ENCODE measurements at regions not wholly inside any gene's neighbourhood (a gene's known extent, or its start where the extent isn't known, plus 50 kb on each side); places are given as distances from the start of the nearest gene placed in this dataset.

DNA sequence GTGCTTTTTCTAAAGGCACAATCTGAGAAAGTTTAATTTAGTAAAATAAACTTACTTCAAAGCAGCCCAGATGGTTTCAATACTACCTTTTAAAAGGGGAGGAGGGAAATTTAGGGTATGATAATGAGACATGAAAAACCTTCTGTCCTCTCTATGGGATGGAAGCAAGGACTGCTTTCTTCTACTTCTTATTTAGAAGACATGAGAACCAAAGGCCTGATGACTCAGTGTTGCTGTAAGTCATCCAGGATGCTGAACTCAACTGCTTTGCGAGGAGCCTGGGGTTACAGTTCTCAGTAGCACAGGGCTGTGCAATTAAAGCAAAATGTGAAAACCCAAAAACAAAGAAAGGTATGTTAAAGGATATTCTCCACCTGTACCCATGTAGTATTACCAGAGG is 140.8 kb upstream of the EDNRA start:
- Histone ChIP-seq H3K14ac (ENCODE audit: insufficient read length) (no peak overlapping the region), H3K79me1 (ENCODE audit: low read depth, low read length) (no peaks in the 10 kb centered on the region), H3K9me3 (ENCODE audit: insufficient read depth in 2 of 2, low read depth in 1 of 2, low read length in 1 of 2) (no peaks in the 10 kb centered on the region), H4K91ac (replicated peaks; ENCODE audit: insufficient read length, low read length) (no peak overlapping the region), H2BK20ac (ENCODE audit: low read length) (no peak overlapping the region), H4K8ac (ENCODE audit: extremely low read depth, insufficient read depth, low read length) (no peak overlapping the region), H3K56ac (replicated peaks; ENCODE audit: insufficient read length, low read depth, low read length) (no peak overlapping the region), H2BK120ac (replicated peaks; ENCODE audit: low read depth, low read length) (no peak overlapping the region), H3K4ac (replicated peaks; ENCODE audit: insufficient read length, low read depth, low read length) (no peak overlapping the region), H3K9ac (replicated peaks in 1 of 4; ENCODE audit: extremely low read depth in 1 of 4, low read depth in 3 of 4, low read length in 3 of 4) (no peak overlapping the region), H3K27ac (ENCODE audit: low read depth, low read length) (no peak overlapping the region), H2AK5ac (ENCODE audit: low read depth, low read length) (no peak overlapping the region), H4K5ac (ENCODE audit: insufficient read length, low read depth, low read length) (no peak overlapping the region), H3K4me3 (ENCODE audit: extremely low read depth in 1 of 4, insufficient read depth in 2 of 4, low read depth in 3 of 4, low read length in 4 of 4) (no peak overlapping the region), H3K4me2 (ENCODE audit: insufficient read depth in 1 of 2, low read depth in 2 of 2, low read length in 2 of 2) (no peak overlapping the region), H3K36me3 (ENCODE audit: control insufficient read depth in 2 of 4, insufficient read depth in 4 of 4, low read length in 3 of 4) (no peaks in the 10 kb centered on the region), H3K23me2 (ENCODE audit: low read depth, low read length) (no peaks in the 10 kb centered on the region), H3K23ac (ENCODE audit: insufficient read length) (no peak overlapping the region), H4K20me1 (replicated peaks in 1 of 2; ENCODE audit: control insufficient read depth in 1 of 2, insufficient read depth in 2 of 2, low read length in 2 of 2) (no peaks in the 10 kb centered on the region), H2BK15ac (ENCODE audit: low read length) (no peak overlapping the region), H2BK5ac (ENCODE audit: low read depth, low read length) (no peak overlapping the region), H2AFZ (ENCODE audit: low read length) (no peak overlapping the region), H3K79me2 (ENCODE audit: control insufficient read depth in 1 of 2, insufficient read depth in 2 of 2, low read length in 2 of 2) (no peaks in the 10 kb centered on the region), H3K27me3 (replicated peaks in 1 of 4; ENCODE audit: control insufficient read depth in 3 of 4, extremely low read depth in 1 of 4, insufficient read depth in 3 of 4, low read length in 3 of 4) (no peaks in the 10 kb centered on the region), H3K18ac (ENCODE audit: extremely low read depth, low read length) (no peak overlapping the region), H2BK12ac (ENCODE audit: low read depth, low read length) (no peak overlapping the region), H3K4me1 (replicated peaks in 1 of 4; ENCODE audit: control insufficient read depth in 3 of 4, insufficient read depth in 4 of 4, low read length in 3 of 4) (no peaks in the 10 kb centered on the region)
- no peak for DNase-seq (ENCODE audit: low read depth in 1 of 2, low spot score in 2 of 2)
- ChIA-PET POLR2A (ENCODE audit: partially characterized antibody) (no interaction called here), CTCF (ENCODE audit: partially characterized antibody) (interaction anchor here (0.7 to 1.5 kb wide), 2 partner anchors 15 to 155 kb away, joined by 3 to 6 read pairs; no protein-coding TSS in a partner anchor)
- 95% methylated on average over 1 of the region's 1 CpG; no CpG with 5 or more reads in 1 of the 2 experiments for WGBS, 2 experiments (ENCODE audit: extremely low coverage in 1 of 2, insufficient coverage in 1 of 2, insufficient read length in 1 of 2, insufficient replicate concordance in 2 of 2, low coverage in 1 of 2, low lambda C conversion rate in 2 of 2, missing lambda C conversion rate in 1 of 2)
- FAIRE-seq = no peak
- TF ChIP-seq SP2 (IDR thresholded peaks at IDR 0.05; ENCODE audit: low read length) = no peak
- TF ChIP-seq JUN (IDR thresholded peaks at IDR 0.05; ENCODE audit: low read depth, low read length) = no peak
- TF ChIP-seq, protein P1, sequence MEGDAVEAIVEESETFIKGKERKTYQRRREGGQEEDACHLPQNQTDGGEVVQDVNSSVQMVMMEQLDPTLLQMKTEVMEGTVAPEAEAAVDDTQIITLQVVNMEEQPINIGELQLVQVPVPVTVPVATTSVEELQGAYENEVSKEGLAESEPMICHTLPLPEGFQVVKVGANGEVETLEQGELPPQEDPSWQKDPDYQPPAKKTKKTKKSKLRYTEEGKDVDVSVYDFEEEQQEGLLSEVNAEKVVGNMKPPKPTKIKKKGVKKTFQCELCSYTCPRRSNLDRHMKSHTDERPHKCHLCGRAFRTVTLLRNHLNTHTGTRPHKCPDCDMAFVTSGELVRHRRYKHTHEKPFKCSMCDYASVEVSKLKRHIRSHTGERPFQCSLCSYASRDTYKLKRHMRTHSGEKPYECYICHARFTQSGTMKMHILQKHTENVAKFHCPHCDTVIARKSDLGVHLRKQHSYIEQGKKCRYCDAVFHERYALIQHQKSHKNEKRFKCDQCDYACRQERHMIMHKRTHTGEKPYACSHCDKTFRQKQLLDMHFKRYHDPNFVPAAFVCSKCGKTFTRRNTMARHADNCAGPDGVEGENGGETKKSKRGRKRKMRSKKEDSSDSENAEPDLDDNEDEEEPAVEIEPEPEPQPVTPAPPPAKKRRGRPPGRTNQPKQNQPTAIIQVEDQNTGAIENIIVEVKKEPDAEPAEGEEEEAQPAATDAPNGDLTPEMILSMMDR (IDR thresholded peaks at IDR 0.05; ENCODE audit: control extremely low read depth in 1 of 3, insufficient read depth in 1 of 3, low read depth in 1 of 3, low read length in 3 of 3) = no peak
- TF ChIP-seq ZNF274 (IDR thresholded peaks at IDR 0.05; ENCODE audit: borderline replicate concordance, extremely low read depth, low read length) = no peak
- TF ChIP-seq TAF1 (IDR thresholded peaks at IDR 0.05; ENCODE audit: low read depth, low read length) = no peak
- no peak for TF ChIP-seq GABPA (IDR thresholded peaks at IDR 0.05; ENCODE audit: borderline replicate concordance, insufficient read depth, low read length)
- TF ChIP-seq ATF3 (IDR thresholded peaks at IDR 0.05; ENCODE audit: insufficient read depth, low read depth, low read length) = no peak
- no peak for TF ChIP-seq RBBP5 (IDR thresholded peaks at IDR 0.05; ENCODE audit: borderline replicate concordance, low read depth, low read length)
- no peak for TF ChIP-seq NRF1 (IDR thresholded peaks at IDR 0.05; ENCODE audit: low read depth, low read length)
- TF ChIP-seq, protein P2, sequence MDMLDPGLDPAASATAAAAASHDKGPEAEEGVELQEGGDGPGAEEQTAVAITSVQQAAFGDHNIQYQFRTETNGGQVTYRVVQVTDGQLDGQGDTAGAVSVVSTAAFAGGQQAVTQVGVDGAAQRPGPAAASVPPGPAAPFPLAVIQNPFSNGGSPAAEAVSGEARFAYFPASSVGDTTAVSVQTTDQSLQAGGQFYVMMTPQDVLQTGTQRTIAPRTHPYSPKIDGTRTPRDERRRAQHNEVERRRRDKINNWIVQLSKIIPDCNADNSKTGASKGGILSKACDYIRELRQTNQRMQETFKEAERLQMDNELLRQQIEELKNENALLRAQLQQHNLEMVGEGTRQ (IDR thresholded peaks at IDR 0.05; ENCODE audit: low read length) = no peak
- no peak for TF ChIP-seq FOSL1 (IDR thresholded peaks at IDR 0.05; ENCODE audit: insufficient read depth, low read depth, low read length)
